Epithelial cell of esophagus (primary cell): ENCODE measurements at regions not wholly inside any gene's neighbourhood (a gene's known extent, or its start where the extent isn't known, plus 50 kb on each side); places are given as distances from the start of the nearest gene placed in this dataset.

Experiments used
- DNase-seq: peaks from one replicate; pipeline ENCODE4 v3.0.0; 2010; ENCODE audit warnings: low read depth
- H3K4me3 ChIP-seq: 2 replicates; pipeline ENCODE4 v1.5.1; 2011; ENCODE audit warnings: mild to moderate bottlenecking, low read length, control low read depth
- CTCF ChIP-seq: IDR thresholded peaks from 2 replicates; pipeline ENCODE4 v1.5.1; 2011; ENCODE audit warnings: low read depth, mild to moderate bottlenecking, low read length, control low read depth, inconsistent platforms; ENCODE audit not compliant: insufficient read depth; ENCODE audit errors: missing control alignments

DNA sequence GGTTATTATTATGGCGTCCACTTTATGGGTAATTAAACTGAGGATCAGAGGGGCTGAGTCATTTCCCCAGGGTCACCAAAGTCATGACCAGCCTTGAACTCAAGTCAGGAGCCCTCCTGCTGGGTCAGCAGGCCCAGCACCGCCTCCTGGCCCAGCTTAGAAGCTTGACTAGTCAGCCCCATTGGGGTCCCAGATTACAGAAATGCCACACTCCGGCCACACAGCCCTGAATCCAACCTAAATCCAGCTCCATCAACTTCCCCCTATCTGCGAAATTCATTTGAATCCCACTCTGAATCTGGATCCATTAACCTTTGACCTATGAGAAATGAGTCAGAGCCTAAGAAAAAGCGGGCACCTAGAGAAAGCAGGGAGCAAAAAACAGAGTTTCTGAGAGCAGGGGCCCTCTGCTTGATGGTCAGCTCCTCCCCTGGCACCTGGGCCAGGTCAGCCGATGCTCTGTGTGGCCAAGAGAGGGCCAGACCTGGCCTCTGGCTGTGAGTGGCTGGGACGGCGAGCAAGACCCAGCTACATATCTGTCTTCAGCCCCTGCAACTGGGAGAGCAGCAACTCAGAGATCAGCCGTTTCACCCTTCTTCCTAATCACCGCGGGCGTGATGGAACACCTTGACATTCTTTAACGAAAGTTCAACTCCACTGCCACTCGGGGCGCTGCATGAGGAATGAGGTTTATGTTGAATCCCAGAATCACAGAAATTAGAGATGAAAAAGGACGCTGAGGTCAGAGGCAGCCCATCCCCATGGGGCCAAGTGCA, 196.1 kb downstream of the TRIM29 start:
- DNase-seq: no peak
- H3K4me3 ChIP-seq: no peak overlapping the region
- TF ChIP-seq CTCF: no peak

- H3K4me3 ChIP-seq: no peak overlapping the region
- no peak for DNase-seq
- TF ChIP-seq CTCF: no peak
Measured at GRCh38 chr11:119941171-119941570, 196.7 kb downstream of the TRIM29 start.

- no peak overlapping the region for H3K4me3 ChIP-seq
- TF ChIP-seq CTCF: no peak
- DNase-seq: no peak
Measured at GRCh38 chr11:119940401-119940976, 197.4 kb downstream of the TRIM29 start.

DNA sequence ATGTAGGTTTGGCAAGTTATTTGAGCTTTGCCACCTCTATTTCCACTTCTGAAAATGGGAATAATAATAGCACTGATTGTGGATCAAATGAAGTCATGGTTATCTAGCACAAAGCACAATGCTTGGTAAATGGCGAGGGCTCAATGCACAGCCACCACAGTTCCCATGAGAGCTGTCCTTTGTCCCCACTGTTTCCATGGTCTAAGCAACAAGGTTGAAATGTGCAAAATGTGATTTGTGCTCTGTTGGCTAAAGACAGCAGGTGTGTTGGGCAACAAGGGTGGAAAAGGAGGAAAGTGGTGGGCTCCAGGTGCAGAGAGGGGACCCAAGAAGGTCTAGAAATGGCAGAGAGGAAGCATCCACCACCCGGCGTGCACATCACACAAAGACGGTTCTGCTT, 200.5 kb downstream of the TRIM29 start:
- no peak for TF ChIP-seq CTCF
- no peak for DNase-seq
- H3K4me3 ChIP-seq: no peak overlapping the region

DNA sequence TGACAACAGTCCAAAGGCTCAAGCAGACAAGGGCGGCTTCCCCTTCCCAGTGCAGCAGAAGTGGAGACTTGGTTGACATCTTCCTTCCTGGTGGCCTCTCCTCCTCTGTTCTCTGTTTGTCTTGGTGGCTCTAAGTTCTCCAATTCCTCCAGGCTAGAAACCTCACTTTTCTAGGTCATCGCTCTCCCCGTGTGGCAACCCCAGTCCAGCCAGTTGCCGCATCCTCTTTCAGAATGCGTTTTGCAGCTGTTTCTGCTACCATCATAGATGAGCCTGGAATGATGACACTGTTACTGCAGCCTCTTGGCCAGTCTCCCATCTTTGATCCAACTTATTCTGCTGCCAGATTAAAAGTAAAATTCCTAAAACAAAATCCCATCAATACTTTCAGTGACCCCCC, 201.5 kb downstream of the TRIM29 start:
- DNase-seq: no peak
- no peak overlapping the region for H3K4me3 ChIP-seq
- TF ChIP-seq CTCF: no peak

GRCh38 chr11:119935349-119935925, 202.5 kb downstream of the TRIM29 start:
- DNase-seq: no peak
- H3K4me3 ChIP-seq: no peak overlapping the region
- TF ChIP-seq CTCF: no peak
